ENCODE measurements at regions not wholly inside any gene's neighbourhood (a gene's known extent, or its start where the extent isn't known, plus 50 kb on each side); places are given as distances from the start of the nearest gene placed in this dataset.

DNA sequence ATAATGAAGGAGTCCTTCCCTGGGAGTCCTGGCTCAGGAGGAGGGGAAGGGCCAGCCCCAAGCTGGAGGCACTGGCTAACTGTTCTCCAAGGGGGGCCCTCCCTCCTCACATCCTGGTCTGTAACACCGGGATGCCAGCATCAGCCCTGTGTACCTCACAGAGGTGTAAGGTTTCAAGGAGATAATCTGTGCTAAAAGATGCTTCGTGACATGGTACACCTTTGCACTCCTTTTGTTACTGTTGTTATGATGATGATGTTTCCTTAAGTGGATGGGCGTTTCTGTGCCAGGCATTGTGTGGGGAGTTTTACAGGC is 236.7 kb upstream of the TNRC6C start:
- TF ChIP-seq, protein P1, sequence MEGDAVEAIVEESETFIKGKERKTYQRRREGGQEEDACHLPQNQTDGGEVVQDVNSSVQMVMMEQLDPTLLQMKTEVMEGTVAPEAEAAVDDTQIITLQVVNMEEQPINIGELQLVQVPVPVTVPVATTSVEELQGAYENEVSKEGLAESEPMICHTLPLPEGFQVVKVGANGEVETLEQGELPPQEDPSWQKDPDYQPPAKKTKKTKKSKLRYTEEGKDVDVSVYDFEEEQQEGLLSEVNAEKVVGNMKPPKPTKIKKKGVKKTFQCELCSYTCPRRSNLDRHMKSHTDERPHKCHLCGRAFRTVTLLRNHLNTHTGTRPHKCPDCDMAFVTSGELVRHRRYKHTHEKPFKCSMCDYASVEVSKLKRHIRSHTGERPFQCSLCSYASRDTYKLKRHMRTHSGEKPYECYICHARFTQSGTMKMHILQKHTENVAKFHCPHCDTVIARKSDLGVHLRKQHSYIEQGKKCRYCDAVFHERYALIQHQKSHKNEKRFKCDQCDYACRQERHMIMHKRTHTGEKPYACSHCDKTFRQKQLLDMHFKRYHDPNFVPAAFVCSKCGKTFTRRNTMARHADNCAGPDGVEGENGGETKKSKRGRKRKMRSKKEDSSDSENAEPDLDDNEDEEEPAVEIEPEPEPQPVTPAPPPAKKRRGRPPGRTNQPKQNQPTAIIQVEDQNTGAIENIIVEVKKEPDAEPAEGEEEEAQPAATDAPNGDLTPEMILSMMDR (IDR thresholded peaks at IDR 0.05), result no peak
- no peaks in the 10 kb centered on the region for H3K27me3 ChIP-seq (ENCODE audit: control insufficient read depth in 1 of 2, insufficient read depth in 2 of 2, low read length in 2 of 2)
- no peaks in the 10 kb centered on the region for H3K36me3 ChIP-seq (ENCODE audit: insufficient read depth, low read length)
- ChIA-PET CTCF (no interaction called here), POLR2A (no interaction called here)
- Mint-ChIP-seq H3K36me3 (ENCODE audit: low read depth) (no peaks in the 10 kb centered on the region), H3K9me3 (no peaks in the 10 kb centered on the region), H3K4me3 (no peak overlapping the region), H3K27ac (no peak overlapping the region), H3K4me1 (ENCODE audit: low read depth) (no peaks in the 10 kb centered on the region), H3K27me3 (no peaks in the 10 kb centered on the region)
- ATAC-seq (ENCODE audit: poor library complexity) (no peak), DNase-seq (no peak)
- intact Hi-C loops (cut with DNase I, micrococcal nuclease), result no loop called here
- no peak overlapping the region for H3K4me3 ChIP-seq (ENCODE audit: low read length)
- no peaks in the 10 kb centered on the region for H3K9me3 ChIP-seq (ENCODE audit: control insufficient read depth in 1 of 2, insufficient read depth in 1 of 2, low read length in 2 of 2)
- no peaks in the 10 kb centered on the region for H3K4me1 ChIP-seq (ENCODE audit: insufficient read depth, low read length)
- H3K27ac ChIP-seq (ENCODE audit: low read depth in 1 of 2, low read length in 2 of 2), result no peak overlapping the region

DNA sequence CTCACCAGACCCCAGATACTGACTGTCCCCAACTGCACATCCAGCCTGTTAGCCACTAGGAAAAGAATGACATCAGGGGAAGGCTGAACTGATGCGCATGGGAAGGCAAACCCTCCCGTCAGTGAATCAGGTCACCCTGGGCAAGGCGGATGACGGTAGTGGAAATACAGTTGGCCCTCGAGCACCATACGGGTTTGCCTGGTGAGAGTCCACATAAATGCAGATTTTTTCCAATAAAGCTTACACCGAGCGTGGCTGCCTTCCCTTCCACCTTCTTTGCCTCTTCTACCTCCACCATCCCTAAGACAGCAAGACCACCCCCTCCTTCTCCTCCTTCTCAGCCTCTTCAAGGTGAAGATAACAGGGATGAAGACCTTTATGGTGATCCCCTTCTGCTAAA is 236.1 kb upstream of the TNRC6C start:
- CTCF ChIA-PET, result no interaction called here
- peaks cover under 1% of the 10 kb centered on the region for H3K4me1 Mint-ChIP-seq (ENCODE audit: low read depth)
- H3K27me3 Mint-ChIP-seq, result no peaks in the 10 kb centered on the region
- Histone ChIP-seq H3K27ac (ENCODE audit: low read depth in 1 of 2, low read length in 2 of 2) (no peak overlapping the region), H3K9me3 (ENCODE audit: control insufficient read depth in 1 of 2, insufficient read depth in 1 of 2, low read length in 2 of 2) (no peaks in the 10 kb centered on the region), H3K4me3 (ENCODE audit: low read length) (no peak overlapping the region), H3K27me3 (ENCODE audit: control insufficient read depth in 1 of 2, insufficient read depth in 2 of 2, low read length in 2 of 2) (no peaks in the 10 kb centered on the region), H3K36me3 (ENCODE audit: insufficient read depth, low read length) (no peaks in the 10 kb centered on the region), H3K4me1 (ENCODE audit: insufficient read depth, low read length) (peaks cover 2% of the 10 kb centered on the region)
- POLR2A ChIA-PET, result no interaction called here
- H3K4me3 Mint-ChIP-seq, result no peak overlapping the region
- TF ChIP-seq, protein P1 (IDR thresholded peaks at IDR 0.05), result no peak
- H3K9me3 Mint-ChIP-seq, result no peaks in the 10 kb centered on the region
- H3K36me3 Mint-ChIP-seq (ENCODE audit: low read depth), result no peaks in the 10 kb centered on the region
- ATAC-seq (ENCODE audit: poor library complexity), result no peak
- no peak overlapping the region for H3K27ac Mint-ChIP-seq
- intact Hi-C loops (cut with DNase I, micrococcal nuclease), result no loop called here
- DNase-seq, result no peak

DNA sequence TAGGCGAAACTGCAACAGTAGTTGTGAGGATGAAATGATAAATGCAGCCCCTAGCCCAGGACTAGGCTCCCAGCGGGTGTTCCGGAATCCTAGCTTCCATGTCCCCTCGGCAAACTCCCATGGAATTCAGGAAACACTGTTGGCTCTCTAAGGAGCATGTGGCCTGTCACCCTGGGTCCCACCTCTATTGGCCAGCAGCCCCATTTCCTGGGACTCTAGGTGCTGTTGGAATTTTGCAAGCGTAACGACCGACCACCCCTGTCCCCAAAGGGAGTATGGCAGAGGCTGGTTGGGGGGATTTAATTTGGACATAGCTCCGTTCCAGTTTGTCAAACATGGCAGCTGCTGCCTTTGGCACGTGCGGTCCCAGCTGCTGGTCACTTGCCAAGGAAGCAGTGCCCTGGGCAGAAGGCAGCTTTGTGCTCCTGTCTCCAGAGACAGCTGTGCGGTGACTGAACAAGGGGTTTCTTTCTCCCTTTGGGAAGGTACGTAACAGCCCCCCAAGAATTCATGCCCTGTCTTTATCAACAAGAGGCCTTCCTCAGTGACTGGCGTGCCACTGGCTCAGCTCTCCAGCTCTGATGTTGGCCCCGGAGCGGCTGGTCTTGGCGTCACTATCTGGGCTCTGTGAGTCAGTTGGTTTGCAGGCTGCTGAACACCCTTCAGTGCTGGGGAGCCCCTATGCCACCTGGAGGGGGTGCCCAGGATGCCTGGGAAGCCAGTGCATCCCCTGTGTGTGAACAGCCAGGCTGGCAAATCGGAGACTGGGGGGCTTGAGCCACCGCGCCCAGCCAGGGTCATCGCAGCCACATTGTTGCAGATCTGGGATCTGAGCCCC is 235.2 kb upstream of the TNRC6C start:
- Histone ChIP-seq H3K4me3 (ENCODE audit: low read length) (no peak overlapping the region), H3K27ac (ENCODE audit: low read depth in 1 of 2, low read length in 2 of 2) (no peak overlapping the region), H3K9me3 (ENCODE audit: control insufficient read depth in 1 of 2, insufficient read depth in 1 of 2, low read length in 2 of 2) (no peaks in the 10 kb centered on the region), H3K36me3 (ENCODE audit: insufficient read depth, low read length) (no peaks in the 10 kb centered on the region), H3K4me1 (ENCODE audit: insufficient read depth, low read length) (peaks cover 4% of the 10 kb centered on the region), H3K27me3 (ENCODE audit: control insufficient read depth in 1 of 2, insufficient read depth in 2 of 2, low read length in 2 of 2) (no peaks in the 10 kb centered on the region)
- H3K27me3 Mint-ChIP-seq, result no peaks in the 10 kb centered on the region
- H3K27ac Mint-ChIP-seq, result no peak overlapping the region
- no peaks in the 10 kb centered on the region for H3K9me3 Mint-ChIP-seq
- H3K4me1 Mint-ChIP-seq (ENCODE audit: low read depth), result peaks cover 4% of the 10 kb centered on the region
- no peak overlapping the region for H3K4me3 Mint-ChIP-seq
- no peak for ATAC-seq (ENCODE audit: poor library complexity)
- TF ChIP-seq, protein P1 (IDR thresholded peaks at IDR 0.05), result no peak
- ChIA-PET POLR2A (no interaction called here), CTCF (no interaction called here)
- intact Hi-C loops (cut with DNase I, micrococcal nuclease), result no loop called here
- no peaks in the 10 kb centered on the region for H3K36me3 Mint-ChIP-seq (ENCODE audit: low read depth)
- DNase-seq, result no peak
